ENCODE measurements at regions not wholly inside any gene's neighbourhood (a gene's known extent, or its start where the extent isn't known, plus 50 kb on each side); places are given as distances from the start of the nearest gene placed in this dataset.
"Not testable (repeated sequence)": the region's sequence is repeated elsewhere in the genome, so short reads cannot be mapped to it uniquely, and the experiment has no call there.

GRCh38 chr5:96198356-96199058, 234.5 kb downstream of the PCSK1 start:
- DNase-seq (ENCODE audit: low read depth) = no peak
- H3K4me3 ChIP-seq (ENCODE audit: low read depth, low read length) = no peak overlapping the region
- no peak for TF ChIP-seq CTCF (conservative IDR thresholded peaks at IDR 0.05; ENCODE audit: low read depth, low read length)

DNA sequence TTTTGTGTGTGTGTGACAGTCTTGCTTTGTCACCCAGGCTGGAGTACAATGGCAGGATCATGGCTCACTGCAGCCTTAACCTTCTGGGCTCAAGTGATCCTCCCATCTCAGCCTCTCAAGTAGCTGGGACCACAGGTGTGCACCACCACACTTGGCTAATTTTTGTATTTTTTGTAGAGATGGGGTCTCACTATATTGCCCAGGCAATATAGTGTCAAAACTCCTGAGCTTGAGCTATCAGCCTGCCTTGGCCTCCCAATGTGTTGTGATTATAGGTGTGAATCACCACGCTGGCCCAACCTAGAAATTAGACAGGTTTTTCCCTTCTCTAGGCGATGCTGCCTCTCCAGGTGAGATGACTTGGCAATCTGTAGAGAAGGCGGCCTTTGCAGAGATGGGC, 235.3 kb downstream of the PCSK1 start:
- DNase-seq (ENCODE audit: low read depth); H3K4me3 ChIP-seq (ENCODE audit: low read depth, low read length): not testable (repeated sequence)

DNA sequence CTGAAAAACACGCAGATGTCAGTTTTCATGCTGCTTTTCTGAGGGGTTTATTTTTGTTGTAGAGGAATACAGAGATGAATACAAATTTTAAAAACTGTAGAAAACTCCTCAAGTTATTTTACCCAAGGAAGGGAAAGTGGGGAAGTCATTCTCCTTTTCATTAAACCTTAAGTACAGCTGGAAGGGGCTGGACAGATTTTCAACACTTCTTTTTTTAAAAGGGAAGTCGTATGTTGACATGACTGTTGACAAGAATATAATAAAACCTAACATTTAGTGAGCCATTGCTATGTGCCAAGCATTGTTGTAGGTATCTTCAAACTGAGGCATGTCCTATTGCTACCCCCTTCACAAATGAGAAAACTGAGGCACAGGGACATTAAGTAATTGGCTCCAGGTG, 235.7 kb upstream of the ELL2 start:
- DNase-seq (ENCODE audit: low read depth) = no peak
- H3K4me3 ChIP-seq (ENCODE audit: low read depth, low read length) = no peak overlapping the region
- TF ChIP-seq CTCF (conservative IDR thresholded peaks at IDR 0.05; ENCODE audit: low read depth, low read length) = no peak

DNA sequence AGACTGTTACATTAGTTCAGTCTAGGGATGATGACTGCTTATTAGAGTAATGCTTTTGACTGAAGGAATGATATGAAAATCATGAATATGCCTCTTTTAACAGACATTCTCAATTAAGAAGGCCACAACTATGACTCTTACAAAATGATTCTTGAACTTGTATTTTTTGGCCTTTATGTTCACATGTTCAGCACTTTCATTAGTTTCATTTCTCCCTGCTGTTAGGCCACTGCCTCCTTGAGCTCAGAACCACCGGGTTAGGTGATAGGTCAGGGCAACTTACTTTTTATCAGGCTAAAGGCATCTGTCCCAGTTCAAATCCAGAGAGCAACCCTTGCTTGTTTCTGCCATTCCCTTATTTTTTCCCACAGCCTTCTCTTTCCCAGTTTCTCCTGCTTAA, 235.2 kb upstream of the ELL2 start:
- TF ChIP-seq CTCF (conservative IDR thresholded peaks at IDR 0.05; ENCODE audit: low read depth, low read length) = no peak
- no peak overlapping the region for H3K4me3 ChIP-seq (ENCODE audit: low read depth, low read length)
- no peak for DNase-seq (ENCODE audit: low read depth)

DNA sequence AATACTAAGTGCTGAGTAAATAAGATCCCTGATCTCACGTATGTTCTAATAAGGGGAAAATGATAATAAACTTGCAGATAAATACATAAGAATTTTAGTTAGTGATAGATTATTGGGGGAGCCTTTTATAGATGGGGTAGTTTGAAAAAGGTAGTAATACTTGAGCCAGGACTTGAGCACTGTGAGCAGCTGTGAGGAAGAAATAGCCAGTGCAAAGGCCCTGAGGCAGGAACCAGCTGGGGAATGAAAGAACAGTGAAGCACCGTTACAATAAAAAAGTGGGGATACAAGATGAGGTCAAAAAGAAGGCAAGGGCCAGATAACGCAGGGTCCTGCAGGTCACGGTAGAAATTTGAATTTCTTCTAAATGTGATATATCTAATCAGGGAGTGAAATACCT, 234.8 kb upstream of the ELL2 start:
- no peak for TF ChIP-seq CTCF (conservative IDR thresholded peaks at IDR 0.05; ENCODE audit: low read depth, low read length)
- no peak overlapping the region for H3K4me3 ChIP-seq (ENCODE audit: low read depth, low read length)
- DNase-seq (ENCODE audit: low read depth) = no peak

GRCh38 chr5:96195123-96195522, 233.5 kb upstream of the ELL2 start:
- no peak overlapping the region for H3K4me3 ChIP-seq (ENCODE audit: low read depth, low read length)
- no peak for DNase-seq (ENCODE audit: low read depth)
- no peak for TF ChIP-seq CTCF (conservative IDR thresholded peaks at IDR 0.05; ENCODE audit: low read depth, low read length)

- no peak for DNase-seq (ENCODE audit: low read depth)
- TF ChIP-seq CTCF (conservative IDR thresholded peaks at IDR 0.05; ENCODE audit: low read depth, low read length) = no peak
- no peak overlapping the region for H3K4me3 ChIP-seq (ENCODE audit: low read depth, low read length)
These were observed 232.9 kb upstream of the ELL2 start for GRCh38 chr5:96194593-96194992.

Measured in epithelial cell of proximal tubule (primary cell).